Activated CD8-positive, alpha-beta T cell treated with anti-CD3 and anti-CD28 coated beads for 36 hours (primary cell): ENCODE measurements at regions not wholly inside any gene's neighbourhood (a gene's known extent, or its start where the extent isn't known, plus 50 kb on each side); places are given as distances from the start of the nearest gene placed in this dataset.

Experiments
- ATAC-seq: fragments of 200-7000 bp; cut with Tn5 transposase; one replicate; pipeline ENCODE4 v1.10.0; 2021; ENCODE audit warnings: mild to moderate bottlenecking, moderate library complexity
- CTCF ChIA-PET: fragments of 350-600 bp; sonication (Branson Sonifier 250); formaldehyde crosslinking; loops from one replicate; lab custom pipeline; 2021; ENCODE audit warnings: antibody characterized with exemption; lab: Charles Lee
- POLR2A ChIA-PET: fragments of 350-600 bp; sonication (Branson Sonifier 250); formaldehyde crosslinking; loops from one replicate; lab custom pipeline; 2021; ENCODE audit warnings: antibody characterized with exemption; lab: Charles Lee
- DNase-seq: peaks from one replicate; pipeline ENCODE4 v3.0.0-alpha.2; 2020
- H3K27ac Mint-ChIP-seq: one replicate; pipeline ENCODE4 v1.8.0; 2021; ENCODE audit warnings: mild to moderate bottlenecking, mixed read lengths
- H3K27me3 Mint-ChIP-seq: one replicate; pipeline ENCODE4 v1.8.0; 2021; ENCODE audit warnings: mixed read lengths
- H3K36me3 Mint-ChIP-seq: one replicate; pipeline ENCODE4 v1.8.0; 2021; ENCODE audit warnings: low read depth, mixed read lengths
- H3K4me1 Mint-ChIP-seq: one replicate; pipeline ENCODE4 v1.8.0; 2021; ENCODE audit warnings: low read depth, mixed read lengths
- H3K4me3 Mint-ChIP-seq: one replicate; pipeline ENCODE4 v1.8.0; 2021; ENCODE audit warnings: mild to moderate bottlenecking, moderate library complexity, mixed read lengths
- H3K9me3 Mint-ChIP-seq: one replicate; pipeline ENCODE4 v1.8.0; 2021; ENCODE audit warnings: mixed read lengths
- intact Hi-C: fragments of 100-400 bp; cut with micrococcal nuclease; formaldehyde crosslinking; loops from one replicate; pipeline ENCODE4 v1.10.0; 2022
- TF ChIP-seq, protein P1 (sequence below): fragments of 200-600 bp; IDR thresholded peaks from one replicate; pipeline ENCODE4 v1.8.0; 2022; ENCODE audit warnings: antibody characterized with exemption, mild to moderate bottlenecking

DNA sequence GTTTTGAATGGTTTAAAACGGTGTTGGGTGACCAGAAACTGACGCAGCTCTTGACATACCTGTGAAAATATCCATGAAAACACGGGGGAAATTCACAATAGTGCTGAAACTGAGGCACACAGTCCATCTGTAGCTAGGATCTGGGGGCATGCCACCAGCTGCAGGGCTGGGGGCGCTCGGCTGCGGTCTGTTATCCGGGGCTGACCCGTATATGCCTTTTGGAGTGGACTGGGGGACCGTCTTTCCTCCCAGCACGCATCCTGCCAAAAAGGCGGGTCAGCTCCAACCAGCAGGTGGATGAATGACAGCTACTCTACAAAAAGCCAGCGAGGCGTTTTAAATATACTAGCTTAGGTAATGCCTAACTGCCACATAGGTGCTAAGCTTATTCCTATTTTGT lies 729.8 kb downstream of the QKI start:
- Mint-ChIP-seq H3K36me3 (no peaks in the 10 kb centered on the region), H3K27ac (no peak overlapping the region), H3K9me3 (peaks cover 2% of the 10 kb centered on the region), H3K27me3 (no peaks in the 10 kb centered on the region), H3K4me3 (no peak overlapping the region), H3K4me1 (no peaks in the 10 kb centered on the region)
- TF ChIP-seq, protein P1, sequence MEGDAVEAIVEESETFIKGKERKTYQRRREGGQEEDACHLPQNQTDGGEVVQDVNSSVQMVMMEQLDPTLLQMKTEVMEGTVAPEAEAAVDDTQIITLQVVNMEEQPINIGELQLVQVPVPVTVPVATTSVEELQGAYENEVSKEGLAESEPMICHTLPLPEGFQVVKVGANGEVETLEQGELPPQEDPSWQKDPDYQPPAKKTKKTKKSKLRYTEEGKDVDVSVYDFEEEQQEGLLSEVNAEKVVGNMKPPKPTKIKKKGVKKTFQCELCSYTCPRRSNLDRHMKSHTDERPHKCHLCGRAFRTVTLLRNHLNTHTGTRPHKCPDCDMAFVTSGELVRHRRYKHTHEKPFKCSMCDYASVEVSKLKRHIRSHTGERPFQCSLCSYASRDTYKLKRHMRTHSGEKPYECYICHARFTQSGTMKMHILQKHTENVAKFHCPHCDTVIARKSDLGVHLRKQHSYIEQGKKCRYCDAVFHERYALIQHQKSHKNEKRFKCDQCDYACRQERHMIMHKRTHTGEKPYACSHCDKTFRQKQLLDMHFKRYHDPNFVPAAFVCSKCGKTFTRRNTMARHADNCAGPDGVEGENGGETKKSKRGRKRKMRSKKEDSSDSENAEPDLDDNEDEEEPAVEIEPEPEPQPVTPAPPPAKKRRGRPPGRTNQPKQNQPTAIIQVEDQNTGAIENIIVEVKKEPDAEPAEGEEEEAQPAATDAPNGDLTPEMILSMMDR = no peak
- DNase-seq (no peak), ATAC-seq (no peak)
- ChIA-PET POLR2A (no interaction called here), CTCF (no interaction called here)
- intact Hi-C loops = no loop called here

GRCh38 chr6:164142322-164142721 lies 727.8 kb downstream of the QKI start:
- POLR2A ChIA-PET = no interaction called here
- ATAC-seq = no peak
- no peaks in the 10 kb centered on the region for H3K27me3 Mint-ChIP-seq

DNA sequence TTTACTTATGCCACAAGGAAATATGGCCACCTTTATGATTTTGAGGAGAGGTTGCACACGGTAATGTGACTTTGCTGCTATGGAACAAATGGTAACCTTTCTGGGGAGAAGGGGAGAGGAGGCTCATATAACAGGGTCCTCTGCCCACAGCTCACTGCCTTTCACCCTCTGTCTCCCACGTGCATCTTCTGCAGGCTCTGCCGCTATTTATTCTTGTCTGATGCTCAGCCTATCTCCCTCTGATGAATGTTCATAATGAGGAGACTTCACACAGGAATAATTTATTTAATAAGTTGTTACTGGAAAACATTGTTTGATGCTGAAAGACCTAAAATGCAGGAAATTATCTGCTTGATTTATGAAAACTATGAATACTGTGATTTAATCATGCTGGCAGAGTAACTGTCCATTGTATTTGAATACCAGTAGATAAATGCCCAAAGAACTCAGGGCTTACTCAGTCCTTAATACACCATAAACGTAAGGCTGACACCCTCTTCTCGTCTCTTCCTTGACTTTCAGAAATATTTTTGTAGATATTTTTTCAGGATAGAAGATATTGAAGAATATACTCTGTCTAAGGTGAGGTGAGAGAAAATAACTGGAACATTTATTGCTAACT lies 721.1 kb downstream of the QKI start:
- Mint-ChIP-seq H3K27me3 (no peaks in the 10 kb centered on the region), H3K27ac (no peak overlapping the region), H3K4me3 (no peak overlapping the region), H3K4me1 (no peaks in the 10 kb centered on the region), H3K36me3 (no peaks in the 10 kb centered on the region), H3K9me3 (no peaks in the 10 kb centered on the region)
- intact Hi-C loops = no loop called here
- DNase-seq = no peak
- no peak for ATAC-seq
- ChIA-PET CTCF (no interaction called here), POLR2A (no interaction called here)
- TF ChIP-seq, protein P1 = no peak

More at GRCh38 chr6:164142322-164142721, 727.8 kb downstream of the QKI start:
- CTCF ChIA-PET = no interaction called here
- TF ChIP-seq, protein P1 = no peak
- intact Hi-C loops = no loop called here
- no peak for DNase-seq
- Mint-ChIP-seq H3K27ac (no peak overlapping the region), H3K4me3 (no peak overlapping the region), H3K9me3 (no peaks in the 10 kb centered on the region), H3K4me1 (no peaks in the 10 kb centered on the region), H3K36me3 (no peaks in the 10 kb centered on the region)

DNA sequence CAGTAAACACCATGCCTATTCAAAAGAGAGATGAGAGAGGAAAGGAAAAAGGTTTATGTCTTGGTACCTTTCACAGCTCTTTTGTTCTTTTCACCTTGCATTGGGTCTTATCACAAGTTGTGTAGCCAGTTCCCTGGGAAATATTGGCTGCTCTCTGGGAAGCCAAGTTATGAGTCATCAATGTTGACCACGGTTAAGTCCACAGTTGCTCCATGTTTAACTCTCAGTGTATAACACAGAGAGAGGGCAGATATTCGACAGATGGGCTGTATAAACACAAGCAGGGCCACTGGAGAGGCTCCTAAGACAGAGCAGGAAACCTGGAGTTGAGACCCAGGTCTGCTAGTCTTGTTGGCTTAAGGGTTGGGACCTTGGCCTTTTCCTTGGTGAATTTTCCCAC lies 718.6 kb downstream of the QKI start:
- CTCF ChIA-PET = no interaction called here
- TF ChIP-seq, protein P1 = no peak
- no peaks in the 10 kb centered on the region for H3K9me3 Mint-ChIP-seq
- intact Hi-C loops = no loop called here
- no peaks in the 10 kb centered on the region for H3K4me1 Mint-ChIP-seq
- H3K27me3 Mint-ChIP-seq = no peaks in the 10 kb centered on the region
- DNase-seq (no peak), ATAC-seq (no peak)
- H3K4me3 Mint-ChIP-seq = no peak overlapping the region
- no peaks in the 10 kb centered on the region for H3K36me3 Mint-ChIP-seq
- POLR2A ChIA-PET = no interaction called here
- H3K27ac Mint-ChIP-seq = no peak overlapping the region

- ATAC-seq = no peak
- Mint-ChIP-seq H3K27ac (no peak overlapping the region), H3K4me3 (no peak overlapping the region), H3K9me3 (no peaks in the 10 kb centered on the region), H3K4me1 (no peaks in the 10 kb centered on the region), H3K36me3 (no peaks in the 10 kb centered on the region), H3K27me3 (no peaks in the 10 kb centered on the region)
- DNase-seq = no peak
- POLR2A ChIA-PET = no interaction called here
- TF ChIP-seq, protein P1 = no peak
- intact Hi-C loops = no loop called here
- CTCF ChIA-PET = no interaction called here
Observed at GRCh38 chr6:164130585-164130984, 716.1 kb downstream of the QKI start.
